ENCODE measurements at regions not wholly inside any gene's neighbourhood (a gene's known extent, or its start where the extent isn't known, plus 50 kb on each side); places are given as distances from the start of the nearest gene placed in this dataset.

- no peaks in the 10 kb centered on the region for H3K9me1 ChIP-seq (replicated peaks; ENCODE audit: control insufficient read depth, extremely low read depth, insufficient read depth, low read length)
- ChIA-PET CTCF (interaction anchor here (0.6 to 7.3 kb wide), 9 partner anchors 9 to 678 kb away, joined by 3 to 130 read pairs (median 11); no protein-coding TSS in a partner anchor), POLR2A (no interaction called here)
- DNase-seq (ENCODE audit: low read depth, low spot score) (no peak), FAIRE-seq (no peak)
- intact Hi-C loops (cut with micrococcal nuclease) (loop anchor here (5.0 to 10.0 kb wide), 2 partner anchors 286 to 668 kb away; no protein-coding TSS in a partner anchor), dilution Hi-C loops (cut with MboI; ENCODE audit: extremely low pct_ligation_motif_present, low sequenced_read_pairs) (no loop called here)
- no peaks in the 10 kb centered on the region for H3K79me2 ChIP-seq (ENCODE audit: control insufficient read depth, insufficient read depth, low read length)
- TF ChIP-seq JUN (IDR thresholded peaks at IDR 0.05; ENCODE audit: borderline replicate concordance, insufficient read depth, insufficient read length, low read depth) (no peak), POLR2A (IDR thresholded peaks at IDR 0.05; ENCODE audit: low read depth, low read length) (no peak), MAX (IDR thresholded peaks at IDR 0.05; ENCODE audit: insufficient read depth, insufficient read length) (no peak), POLR2AphosphoS5 (IDR thresholded peaks at IDR 0.05; ENCODE audit: insufficient read depth, low read depth, low read length) (no peak), CTCF (IDR thresholded peaks at IDR 0.05; ENCODE audit: extremely low read depth in 1 of 2, insufficient read depth in 1 of 2, low read depth in 1 of 2, low read length in 2 of 2) (no peak), FOS (IDR thresholded peaks at IDR 0.05; ENCODE audit: borderline replicate concordance, insufficient read depth, low read length) (no peak), GATA2 (IDR thresholded peaks at IDR 0.05; ENCODE audit: insufficient read depth, insufficient read length, low read depth, low read length) (no peak), EZH2 (IDR thresholded peaks at IDR 0.05; ENCODE audit: borderline replicate concordance, low read depth, low read length, severe bottlenecking) (no peak)
- H3K27ac ChIP-seq (ENCODE audit: insufficient read depth, low read depth, low read length): no peak overlapping the region
- no peak overlapping the region for H3K4me2 ChIP-seq (ENCODE audit: insufficient read depth, low read length)
- no TSS peak for BruUV-seq (replicated peaks)
- H4K20me1 ChIP-seq (replicated peaks; ENCODE audit: control insufficient read depth, extremely low read depth, insufficient read depth, low read length): no peaks in the 10 kb centered on the region
- H2AFZ ChIP-seq (ENCODE audit: low read depth, low read length): no peak overlapping the region
- no peaks in the 10 kb centered on the region for H3K36me3 ChIP-seq (ENCODE audit: control insufficient read depth in 2 of 2, extremely low read depth in 1 of 2, insufficient read depth in 2 of 2, low read length in 2 of 2)
- H3K27me3 ChIP-seq (ENCODE audit: control insufficient read depth in 2 of 2, insufficient read depth in 2 of 2, low read length in 2 of 2): no peaks in the 10 kb centered on the region
- H3K9me3 ChIP-seq (replicated peaks; ENCODE audit: control insufficient read depth, insufficient read depth, low read length): no peaks in the 10 kb centered on the region
- no peak overlapping the region for H3K4me3 ChIP-seq (replicated peaks in 1 of 3; ENCODE audit: insufficient read depth in 1 of 3, low read depth in 1 of 3, low read length in 3 of 3)
- H3K4me1 ChIP-seq (ENCODE audit: control insufficient read depth, extremely low read depth, insufficient read depth, low read length): peaks cover 10% of the 10 kb centered on the region
- H3K9ac ChIP-seq (replicated peaks; ENCODE audit: extremely low read depth, insufficient read depth, low read length): no peak overlapping the region
Measured at GRCh38 chr9:14466429-14466818, 152.5 kb upstream of the NFIB start.
